ENCODE measurements at regions not wholly inside any gene's neighbourhood (a gene's known extent, or its start where the extent isn't known, plus 50 kb on each side); places are given as distances from the start of the nearest gene placed in this dataset.

- Histone ChIP-seq H3K4me1 (replicated peaks in 1 of 2; ENCODE audit: control insufficient read depth in 2 of 2, insufficient read depth in 2 of 2, low read length in 2 of 2) (no peaks in the 10 kb centered on the region), H3K36me3 (ENCODE audit: control insufficient read depth, insufficient read depth, low read length) (no peaks in the 10 kb centered on the region), H3K27me3 (ENCODE audit: control insufficient read depth in 2 of 2, insufficient read depth in 2 of 2, low read length in 2 of 2) (peaks cover 0 to 56% of the 10 kb centered on the region in 2 experiments; a peak in 2 of 5 replicates), H4K20me1 (replicated peaks; ENCODE audit: control insufficient read depth, insufficient read depth, low read length) (no peaks in the 10 kb centered on the region), H2AFZ (ENCODE audit: low read depth, low read length) (no peak overlapping the region), H3K79me2 (ENCODE audit: control insufficient read depth, insufficient read depth, low read length) (no peaks in the 10 kb centered on the region), H3K27ac (ENCODE audit: extremely low read depth, low read depth, low read length) (no peak overlapping the region), H3K9me1 (ENCODE audit: control insufficient read depth, insufficient read depth, low read length) (no peaks in the 10 kb centered on the region), H3K9ac (ENCODE audit: insufficient read depth in 1 of 2, low read depth in 2 of 2, low read length in 2 of 2) (no peak overlapping the region), H3K9me3 (replicated peaks; ENCODE audit: control insufficient read depth, insufficient read depth, low read depth, low read length) (no peaks in the 10 kb centered on the region), H3K4me2 (ENCODE audit: insufficient read depth, low read length) (no peak overlapping the region), H3K4me3 (no peak overlapping the region)
- ChIA-PET POLR2A (no interaction called here), CTCF (ENCODE audit: low intra/inter-chr PET ratio) (interaction anchor here (0.7 kb wide), 1 partner anchor 186 kb away, joined by 5 read pairs; no protein-coding TSS in a partner anchor)
- 7% methylated on average over 8 of the region's 8 CpGs for WGBS (ENCODE audit: insufficient coverage, low coverage, missing lambda C conversion rate)
- intact Hi-C loops (cut with micrococcal nuclease), result no loop called here
- no peak for ATAC-seq
- TF ChIP-seq ZNF316 (IDR thresholded peaks at IDR 0.05) (no peak), POLR2AphosphoS5 (IDR thresholded peaks at IDR 0.05; ENCODE audit: control insufficient read depth, insufficient read depth, low read depth, low read length) (no peak), ZNF644 (tag; IDR thresholded peaks at IDR 0.05; ENCODE audit: low read depth) (no peak), E4F1 (CRISPR knock-in tag; IDR thresholded peaks at IDR 0.05; ENCODE audit: borderline replicate concordance) (no peak)
- no peak for DNase-seq (ENCODE audit: extremely low read depth in 1 of 4, low spot score in 3 of 4)
- no TSS peak for BruUV-seq (replicated peaks)
- in situ Hi-C loops (cut with MboI), result no loop called here
- FAIRE-seq, result no peak
These were observed 281.0 kb upstream of the HS6ST1 start for GRCh38 chr2:128599700-128600099.
